HUDEP-2 (cell line): ENCODE measurements at regions not wholly inside any gene's neighbourhood (a gene's known extent, or its start where the extent isn't known, plus 50 kb on each side); places are given as distances from the start of the nearest gene placed in this dataset.

Experiments
- DNase-seq, 76 experiments: peaks; one replicate each; lab custom pipeline; 2025; ENCODE audit not compliant: unreplicated experiment in 76 of 76; lab: John Stamatoyannopoulos, UW

- no peak for DNase-seq
These were observed 177.8 kb downstream of the SNX18 start for GRCh38 chr5:54695198-54695966.

- no peak for DNase-seq
These were observed 176.5 kb downstream of the SNX18 start for GRCh38 chr5:54693936-54694657.

GRCh38 chr5:54692631-54693030, 175.1 kb downstream of the SNX18 start:
- no peak for DNase-seq

GRCh38 chr5:54691656-54692055, 174.1 kb downstream of the SNX18 start:
- DNase-seq = no peak

- DNase-seq = no peak
These were observed 172.1 kb downstream of the SNX18 start for GRCh38 chr5:54689411-54690251.

- no peak for DNase-seq
These were observed 163.4 kb downstream of the SNX18 start for GRCh38 chr5:54680998-54681397.

- no peak for DNase-seq
These were observed 162.1 kb downstream of the SNX18 start for GRCh38 chr5:54679686-54680085.

DNA sequence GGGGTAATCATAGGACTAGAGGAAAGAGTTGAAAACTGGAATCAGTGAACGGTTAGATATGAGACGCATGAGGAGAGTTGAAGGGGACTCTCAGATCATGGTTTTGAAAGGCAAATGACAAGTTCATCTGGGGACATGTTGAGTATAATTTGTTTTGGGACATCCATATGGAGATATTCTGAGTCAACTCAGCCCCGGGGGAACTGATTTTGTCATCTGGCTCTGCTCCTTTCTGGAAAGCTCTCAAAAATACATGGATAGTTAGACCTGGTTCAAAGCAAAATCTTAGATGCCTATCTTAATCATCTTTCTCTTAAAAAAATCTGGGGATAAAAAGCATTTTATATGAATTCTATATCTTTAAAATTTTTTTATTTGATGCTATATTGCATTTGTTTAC, 161.2 kb downstream of the SNX18 start:
- DNase-seq = no peak

- no peak for DNase-seq
These were observed 159.2 kb downstream of the SNX18 start for GRCh38 chr5:54676481-54677340.

- DNase-seq = no peak
These were observed 156.1 kb downstream of the SNX18 start for GRCh38 chr5:54673523-54674225.

DNA sequence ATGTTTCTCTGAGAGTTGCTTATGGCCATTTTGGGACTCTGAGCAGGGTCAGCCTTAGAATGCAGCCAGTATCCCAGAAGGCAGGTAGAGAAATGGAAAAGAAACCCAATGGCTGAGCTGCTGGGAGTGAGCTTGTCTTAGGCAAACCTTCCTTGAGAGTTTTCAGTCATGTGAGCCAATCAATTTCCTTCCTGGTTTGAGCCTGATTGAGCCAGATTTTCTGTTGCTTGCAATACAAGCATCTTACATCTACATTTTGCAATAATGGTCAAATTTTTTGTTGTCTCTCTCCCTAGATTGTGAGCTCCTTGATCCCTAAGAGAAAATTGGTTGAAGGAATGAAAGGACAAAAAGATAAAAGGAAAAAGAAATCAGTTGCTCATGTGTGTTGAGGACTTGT, 155.3 kb downstream of the SNX18 start:
- DNase-seq = no peak

- no peak for DNase-seq
These were observed 154.1 kb downstream of the SNX18 start for GRCh38 chr5:54671681-54672080.

GRCh38 chr5:54671111-54671531, 153.6 kb downstream of the SNX18 start:
- no peak for DNase-seq

GRCh38 chr5:54670281-54670680, 152.7 kb downstream of the SNX18 start:
- no peak for DNase-seq

DNA sequence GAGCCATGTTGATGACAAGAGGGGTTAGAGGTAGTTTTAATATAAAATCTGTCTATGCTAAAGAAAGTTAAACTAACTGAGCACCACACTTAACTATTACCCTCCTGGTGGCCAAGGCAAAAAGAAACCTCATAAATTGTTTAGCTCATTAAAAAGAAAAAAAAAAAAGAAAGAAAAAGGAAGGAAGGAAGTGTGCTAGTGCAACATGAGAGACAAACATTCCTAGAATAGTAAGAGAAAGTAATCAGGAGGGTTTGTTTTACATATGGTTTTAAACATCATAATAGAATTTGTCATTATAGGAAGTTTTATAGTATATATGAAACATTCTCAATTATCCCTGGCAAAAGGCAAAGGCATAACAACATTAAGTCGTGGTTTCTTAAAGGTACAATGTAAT, 152.3 kb downstream of the SNX18 start:
- no peak for DNase-seq

GRCh38 chr5:54669285-54669684, 151.7 kb downstream of the SNX18 start:
- DNase-seq = no peak

DNA sequence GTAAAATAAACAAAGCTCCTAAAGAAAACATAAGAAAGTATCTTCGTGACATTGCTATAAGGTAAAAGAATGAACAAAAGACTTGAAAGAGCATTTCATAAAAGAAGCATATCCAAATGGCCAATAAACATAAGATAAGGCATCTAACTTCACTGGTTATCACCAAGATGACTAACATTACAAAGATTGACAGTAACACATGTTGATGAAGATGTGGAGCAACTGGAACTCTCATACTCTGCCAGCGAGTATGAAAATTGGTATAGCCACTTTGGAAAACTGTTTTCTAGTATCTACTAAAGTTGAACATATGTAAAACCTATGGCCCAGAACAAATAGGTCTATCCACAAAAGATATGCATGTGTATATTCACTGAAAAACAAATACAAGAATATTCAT, 150.5 kb downstream of the SNX18 start:
- no peak for DNase-seq

GRCh38 chr5:54667136-54667535, 149.6 kb downstream of the SNX18 start:
- DNase-seq = no peak

- no peak for DNase-seq
These were observed 146.3 kb downstream of the SNX18 start for GRCh38 chr5:54663866-54664265.

GRCh38 chr5:54661111-54661510, 143.6 kb downstream of the SNX18 start:
- DNase-seq = no peak
